Liver (tissue), 3 donors: ENCODE measurements at regions not wholly inside any gene's neighbourhood (a gene's known extent, or its start where the extent isn't known, plus 50 kb on each side); places are given as distances from the start of the nearest gene placed in this dataset.

Experiments used
- CTCF ChIP-seq: fragments of 150-350 bp; IDR thresholded peaks from 2 replicates; pipeline ENCODE4 v1.5.1; 2017; ENCODE audit warnings: improper control_type of control experiment, low read depth, low read length; ENCODE audit not compliant: missing input control
- GABPA ChIP-seq, 2 donors: IDR thresholded peaks in 1 of 2; conservative IDR thresholded peaks in 1 of 2; 2 replicates each; pipeline ENCODE4 v1.6.1; 2016; ENCODE audit warnings: antibody characterized with exemption in 2 of 2, mild to moderate bottlenecking in 1 of 2, moderate library complexity in 1 of 2
- HNF4G ChIP-seq: IDR thresholded peaks from 2 replicates; pipeline ENCODE4 v1.6.1; 2016; ENCODE audit warnings: antibody characterized with exemption
- MAX ChIP-seq: IDR thresholded peaks from 2 replicates; pipeline ENCODE4 v1.6.1; 2016; ENCODE audit warnings: antibody characterized with exemption
- SP1 ChIP-seq: IDR thresholded peaks from 2 replicates; pipeline ENCODE4 v1.6.1; 2018; ENCODE audit warnings: antibody characterized with exemption, mild to moderate bottlenecking
- YY1 ChIP-seq: IDR thresholded peaks from 2 replicates; pipeline ENCODE4 v1.6.1; 2016; ENCODE audit warnings: antibody characterized with exemption, mild to moderate bottlenecking
- donor health status: healthy.
- donor health status: healthy.

- TF ChIP-seq GABPA (IDR thresholded peaks at IDR 0.05 in 1 of 2, conservative IDR thresholded peaks at IDR 0.05 in 1 of 2) (no peak), CTCF (no peak), HNF4G (no peak), SP1 (no peak), YY1 (no peak), MAX (no peak)
These were observed 99.8 kb upstream of the GATB start for GRCh38 chr4:151860561-151861093.
